Hepatocyte (in vitro differentiated cells): ENCODE measurements at regions not wholly inside any gene's neighbourhood (a gene's known extent, or its start where the extent isn't known, plus 50 kb on each side); places are given as distances from the start of the nearest gene placed in this dataset.

ENCODE experiments used
- DNase-seq: peaks from one replicate; pipeline ENCODE4 v3.0.0-alpha.2; 2016; ENCODE audit warnings: low spot score
- H2AFZ ChIP-seq: fragments of 200-600 bp; sonication (generic); 2 replicates; pipeline ENCODE4 v1.6.0; 2016; ENCODE audit warnings: antibody characterized with exemption, mild to moderate bottlenecking
- H3K27ac ChIP-seq: fragments of 200-600 bp; sonication (generic); 2 replicates; pipeline ENCODE4 v1.5.1; 2016; ENCODE audit warnings: mild to moderate bottlenecking
- H3K27me3 ChIP-seq: fragments of 200-600 bp; sonication (generic); 2 replicates; pipeline ENCODE4 v1.6.1; 2016
- H3K36me3 ChIP-seq: fragments of 200-600 bp; sonication (generic); replicated peaks from 2 replicates; pipeline ENCODE4 v1.5.1; 2016; ENCODE audit warnings: low read depth; ENCODE audit not compliant: insufficient read depth
- H3K4me1 ChIP-seq: fragments of 200-600 bp; sonication (generic); 2 replicates; pipeline ENCODE4 v1.5.1; 2016; ENCODE audit warnings: mild to moderate bottlenecking, moderate library complexity; ENCODE audit not compliant: insufficient read depth
- H3K4me2 ChIP-seq: fragments of 200-600 bp; sonication (generic); 2 replicates; pipeline ENCODE4 v1.6.0; 2016
- H3K4me3 ChIP-seq: fragments of 200-600 bp; sonication (generic); 2 replicates; pipeline ENCODE4 v1.5.1; 2016; ENCODE audit warnings: mild to moderate bottlenecking
- H3K79me2 ChIP-seq: fragments of 200-600 bp; sonication (generic); 2 replicates; pipeline ENCODE4 v1.6.0; 2017; ENCODE audit warnings: mild to moderate bottlenecking
- H3K9me2 ChIP-seq: fragments of 200-600 bp; sonication (generic); replicated peaks from 2 replicates; pipeline ENCODE4 v1.6.0; 2017; ENCODE audit warnings: mild to moderate bottlenecking; ENCODE audit not compliant: insufficient read depth
- H3K9me3 ChIP-seq: fragments of 200-600 bp; sonication (generic); 2 replicates; pipeline ENCODE4 v1.5.1; 2016; ENCODE audit warnings: low read depth, mild to moderate bottlenecking
- H4K20me1 ChIP-seq: fragments of 200-600 bp; sonication (generic); 2 replicates; pipeline ENCODE4 v1.6.0; 2016; ENCODE audit warnings: mild to moderate bottlenecking; ENCODE audit not compliant: insufficient read depth, poor library complexity, severe bottlenecking
- CTCF ChIP-seq: fragments of 200-600 bp; sonication (generic); IDR thresholded peaks from 2 replicates; pipeline ENCODE4 v1.5.1; 2016; ENCODE audit warnings: antibody characterized with exemption, mild to moderate bottlenecking; ENCODE audit not compliant: poor library complexity
- EZH2 ChIP-seq: fragments of 200-600 bp; sonication (generic); IDR thresholded peaks from 2 replicates; pipeline ENCODE4 v1.6.1; 2016; ENCODE audit warnings: antibody characterized with exemption, mild to moderate bottlenecking, borderline replicate concordance
- EZH2phosphoT487 ChIP-seq: fragments of 200-600 bp; sonication (generic); IDR thresholded peaks from one replicate; pipeline ENCODE4 v1.6.1; 2018; ENCODE audit warnings: antibody characterized with exemption, mild to moderate bottlenecking, low read depth, moderate library complexity; ENCODE audit not compliant: unreplicated experiment, severe bottlenecking
- WGBS: methylation state at CpG from one replicate; pipeline ENCODE4 v1.1.6; 2016; ENCODE audit warnings: low lambda C conversion rate; ENCODE audit errors: missing lambda C conversion rate; 5-methylcytosine and 5-hydroxymethylcytosine counted together

GRCh38 chr1:181386951-181387350, 96.4 kb upstream of the CACNA1E start:
- Histone ChIP-seq H3K36me3 (no peaks in the 10 kb centered on the region), H2AFZ (no peak overlapping the region), H3K4me3 (no peak overlapping the region), H3K9me3 (no peaks in the 10 kb centered on the region), H3K27me3 (peaks cover 8% of the 10 kb centered on the region), H3K9me2 (no peaks in the 10 kb centered on the region), H3K79me2 (no peaks in the 10 kb centered on the region), H3K4me1 (no peaks in the 10 kb centered on the region), H3K27ac (no peak overlapping the region), H4K20me1 (no peaks in the 10 kb centered on the region), H3K4me2 (no peak overlapping the region)
- TF ChIP-seq EZH2, result no peak
- TF ChIP-seq CTCF, result no peak
- TF ChIP-seq EZH2phosphoT487, result no peak
- no peak for DNase-seq
- 82% methylated on average over 6 of the region's 6 CpGs for WGBS

- H4K20me1 ChIP-seq, result no peaks in the 10 kb centered on the region
- H3K4me2 ChIP-seq, result no peak overlapping the region
- no peaks in the 10 kb centered on the region for H3K36me3 ChIP-seq
- 85% methylated on average over 4 of the region's 4 CpGs for whole genome bisulfite sequencing
- H3K4me3 ChIP-seq, result no peak overlapping the region
- H3K4me1 ChIP-seq, result no peaks in the 10 kb centered on the region
- TF ChIP-seq EZH2 (no peak), CTCF (no peak), EZH2phosphoT487 (no peak)
- no peak overlapping the region for H2AFZ ChIP-seq
- no peak for DNase-seq
- H3K79me2 ChIP-seq, result no peaks in the 10 kb centered on the region
- H3K27ac ChIP-seq, result no peak overlapping the region
- H3K9me2 ChIP-seq, result no peaks in the 10 kb centered on the region
- H3K27me3 ChIP-seq, result peaks cover 12% of the 10 kb centered on the region
- no peaks in the 10 kb centered on the region for H3K9me3 ChIP-seq
Observed at GRCh38 chr1:181387702-181388101, 95.6 kb upstream of the CACNA1E start.

GRCh38 chr1:181390410-181391077, 92.8 kb upstream of the CACNA1E start:
- TF ChIP-seq CTCF, result no peak
- no peak for TF ChIP-seq EZH2
- no peak for TF ChIP-seq EZH2phosphoT487
- Histone ChIP-seq H4K20me1 (no peaks in the 10 kb centered on the region), H3K27ac (no peak overlapping the region), H3K27me3 (peaks cover 7% of the 10 kb centered on the region), H3K36me3 (no peaks in the 10 kb centered on the region), H3K4me2 (no peak overlapping the region), H3K9me2 (no peaks in the 10 kb centered on the region), H2AFZ (no peak overlapping the region), H3K4me1 (no peaks in the 10 kb centered on the region), H3K4me3 (no peak overlapping the region), H3K9me3 (no peaks in the 10 kb centered on the region), H3K79me2 (no peaks in the 10 kb centered on the region)
- no peak for DNase-seq
- WGBS, result 59% methylated on average over 8 of the region's 8 CpGs
